Breast epithelium (tissue), 3 donors: ENCODE measurements at regions not wholly inside any gene's neighbourhood (a gene's known extent, or its start where the extent isn't known, plus 50 kb on each side); places are given as distances from the start of the nearest gene placed in this dataset.

Experiments used
- POLR2A ChIP-seq: fragments of 450-650 bp; IDR thresholded peaks from one replicate; pipeline ENCODE4 v1.6.1; 2016; ENCODE audit warnings: antibody characterized with exemption, mild to moderate bottlenecking, moderate library complexity
- TF ChIP-seq, protein P1 (sequence below), 3 donors: fragments of 450-650 bp; IDR thresholded peaks; one replicate each; pipeline ENCODE4 v1.5.1; 2016 to 2017; ENCODE audit warnings: antibody characterized with exemption in 3 of 3, mild to moderate bottlenecking in 3 of 3, moderate library complexity in 3 of 3

- no peak for TF ChIP-seq POLR2A
- TF ChIP-seq, protein P1, sequence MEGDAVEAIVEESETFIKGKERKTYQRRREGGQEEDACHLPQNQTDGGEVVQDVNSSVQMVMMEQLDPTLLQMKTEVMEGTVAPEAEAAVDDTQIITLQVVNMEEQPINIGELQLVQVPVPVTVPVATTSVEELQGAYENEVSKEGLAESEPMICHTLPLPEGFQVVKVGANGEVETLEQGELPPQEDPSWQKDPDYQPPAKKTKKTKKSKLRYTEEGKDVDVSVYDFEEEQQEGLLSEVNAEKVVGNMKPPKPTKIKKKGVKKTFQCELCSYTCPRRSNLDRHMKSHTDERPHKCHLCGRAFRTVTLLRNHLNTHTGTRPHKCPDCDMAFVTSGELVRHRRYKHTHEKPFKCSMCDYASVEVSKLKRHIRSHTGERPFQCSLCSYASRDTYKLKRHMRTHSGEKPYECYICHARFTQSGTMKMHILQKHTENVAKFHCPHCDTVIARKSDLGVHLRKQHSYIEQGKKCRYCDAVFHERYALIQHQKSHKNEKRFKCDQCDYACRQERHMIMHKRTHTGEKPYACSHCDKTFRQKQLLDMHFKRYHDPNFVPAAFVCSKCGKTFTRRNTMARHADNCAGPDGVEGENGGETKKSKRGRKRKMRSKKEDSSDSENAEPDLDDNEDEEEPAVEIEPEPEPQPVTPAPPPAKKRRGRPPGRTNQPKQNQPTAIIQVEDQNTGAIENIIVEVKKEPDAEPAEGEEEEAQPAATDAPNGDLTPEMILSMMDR (IDR thresholded peaks at IDR 0.05): no peak
Observed at GRCh38 chr3:159830523-159831154, 158.0 kb upstream of the IL12A start.
